CD4-positive, alpha-beta memory T cell (primary cell): ENCODE measurements at regions not wholly inside any gene's neighbourhood (a gene's known extent, or its start where the extent isn't known, plus 50 kb on each side); places are given as distances from the start of the nearest gene placed in this dataset.

Experiments used
- CTCF ChIA-PET: fragments of 350-600 bp; sonication (Branson Sonifier 250); formaldehyde crosslinking; loops from one replicate; lab custom pipeline; 2021; ENCODE audit warnings: inconsistent platforms; ENCODE audit not compliant: partially characterized antibody; lab: Charles Lee
- POLR2A ChIA-PET: fragments of 350-600 bp; sonication (Branson Sonifier 250); formaldehyde crosslinking; loops from one replicate; lab custom pipeline; 2021; ENCODE audit not compliant: partially characterized antibody; lab: Charles Lee
- DNase-seq, 5 donors: peaks; one replicate each; pipeline versions ENCODE4 v3.0.0 to v3.0.0-alpha.2; 2020 to 2022; ENCODE audit warnings: mixed read lengths in 1 of 5
- H3K27ac ChIP-seq: one replicate; pipeline ENCODE4 v1.7.0; 2013; ENCODE audit warnings: low read depth, low read length
- H3K27me3 ChIP-seq: 2 replicates; pipeline ENCODE4 v1.7.0; 2013; ENCODE audit warnings: mild to moderate bottlenecking, low read length, moderate library complexity; ENCODE audit not compliant: insufficient read depth
- H3K36me3 ChIP-seq: 2 replicates; pipeline ENCODE4 v1.7.0; 2013; ENCODE audit warnings: mild to moderate bottlenecking, low read length, moderate library complexity; ENCODE audit not compliant: insufficient read depth
- H3K4me1 ChIP-seq: 2 replicates; pipeline ENCODE4 v1.7.0; 2013; ENCODE audit warnings: mild to moderate bottlenecking, low read length, moderate library complexity; ENCODE audit not compliant: insufficient read depth
- H3K4me3 ChIP-seq, 2 donors: one replicate each; pipeline ENCODE4 v1.7.0; 2013; ENCODE audit warnings: low read length in 2 of 2, mild to moderate bottlenecking in 1 of 2
- H3K9me3 ChIP-seq, 2 donors: one replicate each; pipeline ENCODE4 v1.7.0; 2013; ENCODE audit warnings: low read length in 2 of 2, control low read depth in 1 of 2; ENCODE audit not compliant: control insufficient read depth in 1 of 2
- H3K27ac Mint-ChIP-seq, 7 donors: one replicate each; pipeline ENCODE4 v1.8.0; 2020 to 2021; ENCODE audit warnings: mixed read lengths in 7 of 7, mild to moderate bottlenecking in 6 of 7, inconsistent platforms in 3 of 7, moderate library complexity in 3 of 7
- H3K27me3 Mint-ChIP-seq, 2 donors: one replicate each; pipeline ENCODE4 v1.8.0; 2020 to 2021; ENCODE audit warnings: mixed read lengths in 2 of 2
- H3K36me3 Mint-ChIP-seq, 2 donors: one replicate each; pipeline ENCODE4 v1.8.0; 2020 to 2021; ENCODE audit warnings: mixed read lengths in 2 of 2, inconsistent platforms in 1 of 2, mild to moderate bottlenecking in 1 of 2
- H3K4me1 Mint-ChIP-seq, 4 donors: one replicate each; pipeline ENCODE4 v1.8.0; 2020 to 2021; ENCODE audit warnings: mixed read lengths in 4 of 4, mild to moderate bottlenecking in 1 of 4
- H3K4me3 Mint-ChIP-seq, 8 donors: one replicate each; pipeline ENCODE4 v1.8.0; 2020 to 2021; ENCODE audit warnings: mixed read lengths in 8 of 8, mild to moderate bottlenecking in 7 of 8, moderate library complexity in 6 of 8, inconsistent platforms in 3 of 8
- H3K9me3 Mint-ChIP-seq, 8 donors: one replicate each; pipeline ENCODE4 v1.8.0; 2020 to 2021; ENCODE audit warnings: mixed read lengths in 8 of 8, mild to moderate bottlenecking in 5 of 8, inconsistent platforms in 3 of 8, moderate library complexity in 1 of 8
- intact Hi-C: fragments of 100-400 bp; cut with micrococcal nuclease; formaldehyde crosslinking; loops from one replicate; pipeline ENCODE4 v1.15.1; 2023

DNA sequence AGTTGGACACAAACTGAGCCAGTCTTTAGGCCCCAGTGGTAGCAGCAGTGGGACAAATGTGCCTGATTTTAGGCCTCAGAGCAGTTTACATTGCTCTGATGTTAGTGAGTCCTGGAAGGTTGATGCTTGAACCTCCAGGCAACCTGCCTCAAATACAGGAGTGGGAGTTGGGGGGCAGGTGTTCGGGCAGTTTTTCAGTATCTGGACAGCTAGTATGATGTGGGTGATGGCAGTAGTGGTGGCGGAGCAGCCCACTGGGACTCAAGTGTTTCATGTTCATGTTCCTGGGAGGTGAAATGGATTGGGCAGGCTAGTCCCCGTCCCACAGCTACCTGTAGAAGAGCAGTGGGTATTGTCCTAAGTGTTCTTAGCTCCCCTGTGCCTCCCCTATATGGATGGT lies 857.8 kb downstream of the JRKL start:
- Histone ChIP-seq H3K4me3 (no peak overlapping the region), H3K4me1 (no peaks in the 10 kb centered on the region), H3K9me3 (no peaks in the 10 kb centered on the region), H3K27me3 (no peaks in the 10 kb centered on the region), H3K27ac (no peak overlapping the region), H3K36me3 (no peaks in the 10 kb centered on the region)
- POLR2A ChIA-PET = no interaction called here
- Mint-ChIP-seq H3K27me3 (no peaks in the 10 kb centered on the region), H3K9me3 (peaks cover 0 to 26% (median 14%) of the 10 kb centered on the region in 8 donors), H3K4me3 (no peak overlapping the region), H3K27ac (no peak overlapping the region), H3K4me1 (no peaks in the 10 kb centered on the region), H3K36me3 (no peaks in the 10 kb centered on the region)
- no peak for DNase-seq
- intact Hi-C loops = no loop called here
- CTCF ChIA-PET = no interaction called here

DNA sequence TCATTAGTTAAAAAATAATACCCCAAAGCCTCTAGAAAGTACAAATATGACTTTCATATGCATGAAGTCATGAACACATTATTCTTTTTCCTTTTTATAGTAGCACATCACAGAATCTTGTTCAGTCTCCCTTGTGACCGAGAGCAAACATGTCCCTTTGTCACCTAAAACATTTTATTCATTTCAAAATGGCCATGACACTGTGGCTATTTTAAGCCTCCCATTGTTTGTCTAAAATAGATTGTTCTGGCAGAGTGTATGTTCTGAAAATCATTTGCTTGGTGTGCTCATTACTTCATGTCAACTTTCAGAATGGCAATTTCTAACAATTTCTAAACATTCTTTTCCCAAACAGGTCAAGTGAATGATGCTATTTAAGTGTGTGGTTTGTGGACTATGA lies 865.0 kb downstream of the JRKL start:
- H3K27me3 ChIP-seq = no peaks in the 10 kb centered on the region
- DNase-seq = no peak
- CTCF ChIA-PET = no interaction called here
- peaks cover 0 to 11% (median 6%) of the 10 kb centered on the region in 8 donors for H3K9me3 Mint-ChIP-seq
- intact Hi-C loops = no loop called here
- no peak overlapping the region for H3K4me3 Mint-ChIP-seq
- no peaks in the 10 kb centered on the region for H3K4me1 Mint-ChIP-seq
- H3K27ac Mint-ChIP-seq = no peak overlapping the region
- no peaks in the 10 kb centered on the region for H3K27me3 Mint-ChIP-seq
- POLR2A ChIA-PET = no interaction called here
- H3K4me3 ChIP-seq = no peak overlapping the region
- no peaks in the 10 kb centered on the region for H3K9me3 ChIP-seq
- H3K36me3 ChIP-seq = no peaks in the 10 kb centered on the region
- H3K36me3 Mint-ChIP-seq = no peaks in the 10 kb centered on the region
- no peak overlapping the region for H3K27ac ChIP-seq
- no peaks in the 10 kb centered on the region for H3K4me1 ChIP-seq

- H3K4me3 Mint-ChIP-seq = no peak overlapping the region
Observed at GRCh38 chr11:97259434-97259833, 869.6 kb downstream of the JRKL start.

GRCh38 chr11:97259884-97260283 lies 870.1 kb downstream of the JRKL start:
- Mint-ChIP-seq H3K27ac (no peak overlapping the region), H3K27me3 (no peaks in the 10 kb centered on the region), H3K4me1 (no peaks in the 10 kb centered on the region), H3K4me3 (no peak overlapping the region), H3K36me3 (no peaks in the 10 kb centered on the region), H3K9me3 (peaks cover 0 to 17% (median 3%) of the 10 kb centered on the region in 8 donors)
- Histone ChIP-seq H3K27ac (no peak overlapping the region), H3K27me3 (no peaks in the 10 kb centered on the region), H3K9me3 (no peaks in the 10 kb centered on the region), H3K36me3 (no peaks in the 10 kb centered on the region), H3K4me1 (no peaks in the 10 kb centered on the region), H3K4me3 (no peak overlapping the region)
- POLR2A ChIA-PET = no interaction called here
- CTCF ChIA-PET = no interaction called here
- DNase-seq = no peak
- intact Hi-C loops = no loop called here

More at GRCh38 chr11:97259434-97259833, 869.6 kb downstream of the JRKL start:
- Mint-ChIP-seq H3K27me3 (no peaks in the 10 kb centered on the region), H3K9me3 (peaks cover 0 to 17% (median 3%) of the 10 kb centered on the region in 8 donors), H3K4me1 (no peaks in the 10 kb centered on the region), H3K36me3 (no peaks in the 10 kb centered on the region), H3K27ac (no peak overlapping the region)
- Histone ChIP-seq H3K27me3 (no peaks in the 10 kb centered on the region), H3K9me3 (no peaks in the 10 kb centered on the region), H3K27ac (no peak overlapping the region), H3K36me3 (no peaks in the 10 kb centered on the region), H3K4me3 (no peak overlapping the region), H3K4me1 (no peaks in the 10 kb centered on the region)
- no peak for DNase-seq
- intact Hi-C loops = no loop called here
- ChIA-PET CTCF (no interaction called here), POLR2A (no interaction called here)

DNA sequence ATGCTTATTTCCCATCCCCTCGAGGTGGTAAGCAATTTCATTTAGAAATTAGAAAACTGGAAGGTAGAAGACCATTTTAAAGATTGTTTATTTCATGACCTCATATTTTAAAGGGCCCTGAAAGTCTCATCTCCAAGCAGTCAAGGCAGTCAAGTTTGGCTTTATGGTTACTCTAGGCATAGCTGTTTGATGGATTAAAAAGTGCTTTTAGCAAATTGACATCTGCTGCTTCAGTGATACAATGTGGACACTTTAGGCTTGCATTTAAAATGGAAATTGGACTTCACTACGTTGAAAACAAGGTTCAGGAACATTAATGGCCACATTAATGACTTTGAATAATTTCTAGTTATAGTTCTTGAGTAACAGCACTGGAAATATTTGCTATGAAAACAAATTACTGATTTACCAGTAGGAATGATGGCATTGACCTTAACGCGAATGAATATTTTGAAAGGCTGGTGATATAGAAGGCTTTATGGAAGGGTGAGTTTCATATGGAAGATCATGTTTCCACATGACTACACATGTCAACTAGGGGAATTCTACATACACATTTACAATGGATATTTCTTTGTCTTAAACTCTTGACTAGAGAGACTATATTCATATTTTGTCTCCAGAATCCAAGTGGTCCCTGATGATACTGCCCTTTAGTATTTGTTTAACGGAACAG lies 873.5 kb downstream of the JRKL start:
- H3K27me3 ChIP-seq = no peaks in the 10 kb centered on the region
- peaks cover 0 to 9% (median 2%) of the 10 kb centered on the region in 8 donors for H3K9me3 Mint-ChIP-seq
- H3K27ac Mint-ChIP-seq = no peak overlapping the region
- H3K4me1 Mint-ChIP-seq = no peaks in the 10 kb centered on the region
- H3K27me3 Mint-ChIP-seq = no peaks in the 10 kb centered on the region
- intact Hi-C loops = no loop called here
- no peaks in the 10 kb centered on the region for H3K36me3 ChIP-seq
- no peak overlapping the region for H3K4me3 ChIP-seq
- H3K36me3 Mint-ChIP-seq = no peaks in the 10 kb centered on the region
- ChIA-PET POLR2A (no interaction called here), CTCF (no interaction called here)
- H3K9me3 ChIP-seq = no peaks in the 10 kb centered on the region
- no peak overlapping the region for H3K4me3 Mint-ChIP-seq
- DNase-seq = no peak
- H3K27ac ChIP-seq = no peak overlapping the region
- no peaks in the 10 kb centered on the region for H3K4me1 ChIP-seq

GRCh38 chr11:97269527-97269926 lies 879.7 kb downstream of the JRKL start:
- ChIA-PET CTCF (no interaction called here), POLR2A (no interaction called here)
- intact Hi-C loops = no loop called here
- H3K9me3 ChIP-seq = peaks cover 0 to 11% of the 10 kb centered on the region in 2 donors
- Mint-ChIP-seq H3K27ac (no peak overlapping the region), H3K36me3 (no peaks in the 10 kb centered on the region), H3K9me3 (peaks cover 2 to 24% (median 10%) of the 10 kb centered on the region in 8 donors), H3K4me3 (no peak overlapping the region), H3K4me1 (no peaks in the 10 kb centered on the region), H3K27me3 (no peaks in the 10 kb centered on the region)
- no peaks in the 10 kb centered on the region for H3K36me3 ChIP-seq
- DNase-seq = no peak
- no peaks in the 10 kb centered on the region for H3K27me3 ChIP-seq
- no peak overlapping the region for H3K27ac ChIP-seq
- H3K4me3 ChIP-seq = no peak overlapping the region
- no peaks in the 10 kb centered on the region for H3K4me1 ChIP-seq

DNA sequence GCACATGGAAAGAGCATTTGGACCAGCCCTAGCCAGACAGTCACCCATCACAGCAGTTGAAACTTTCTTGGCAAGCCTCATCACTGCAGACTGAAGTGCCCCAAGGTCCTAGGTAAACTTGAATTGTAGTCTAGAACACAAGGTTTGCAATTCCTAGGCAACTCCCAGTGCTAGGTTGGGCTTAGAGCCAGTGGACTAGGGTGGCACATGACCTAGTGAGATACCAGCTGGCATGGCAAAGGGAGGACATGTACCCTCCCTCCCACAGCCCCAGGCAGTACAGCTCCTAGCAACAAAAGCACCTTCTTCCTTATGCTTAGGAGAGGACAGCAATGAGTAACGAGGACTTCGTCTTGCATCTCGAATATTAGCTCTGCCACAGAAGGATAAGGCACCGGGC lies 889.5 kb downstream of the JRKL start:
- H3K4me1 Mint-ChIP-seq = no peaks in the 10 kb centered on the region
- POLR2A ChIA-PET = no interaction called here

More for the DNA sequence above, 889.5 kb downstream of the JRKL start:
- Mint-ChIP-seq H3K27ac (no peak overlapping the region), H3K9me3 (peaks cover 6 to 32% (median 22%) of the 10 kb centered on the region in 8 donors), H3K27me3 (no peaks in the 10 kb centered on the region), H3K36me3 (no peaks in the 10 kb centered on the region), H3K4me3 (no peak overlapping the region)
- Histone ChIP-seq H3K36me3 (no peaks in the 10 kb centered on the region), H3K27ac (no peak overlapping the region), H3K27me3 (no peaks in the 10 kb centered on the region), H3K4me1 (no peaks in the 10 kb centered on the region), H3K4me3 (no peak overlapping the region), H3K9me3 (peaks cover 0 to 1% of the 10 kb centered on the region in 2 donors)
- no peak for DNase-seq
- intact Hi-C loops = no loop called here
- CTCF ChIA-PET = no interaction called here
